ENCODE measurements at regions not wholly inside any gene's neighbourhood (a gene's known extent, or its start where the extent isn't known, plus 50 kb on each side); places are given as distances from the start of the nearest gene placed in this dataset.

DNA sequence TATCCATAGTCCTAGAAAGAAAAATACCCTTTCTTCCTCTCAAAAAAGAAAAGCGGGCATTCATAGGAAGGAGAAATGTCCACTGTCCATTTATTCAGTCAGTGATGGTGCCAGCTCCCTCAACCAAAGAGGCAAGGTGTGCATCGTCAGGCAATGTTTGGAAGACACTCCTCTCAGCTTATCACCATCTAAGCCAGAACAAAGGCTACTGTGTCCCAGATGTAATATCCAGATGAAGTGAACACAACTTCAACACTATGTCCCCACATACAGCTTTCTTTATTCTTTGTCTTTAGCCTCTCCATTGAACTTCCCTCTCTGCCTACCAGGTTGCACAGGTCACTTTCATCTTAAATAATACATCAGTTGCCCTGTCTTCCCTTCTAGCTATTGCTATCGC lies 131.4 kb upstream of the RNF32 start:
- in situ Hi-C loops (cut with MboI) = no loop called here
- no peaks in the 10 kb centered on the region for H3K27me3 ChIP-seq (replicated peaks; ENCODE audit: insufficient read depth)
- WGBS, 2 experiments (ENCODE audit: low coverage in 1 of 2, low lambda C conversion rate in 2 of 2, missing lambda C conversion rate in 2 of 2) = 18 to 21% methylated on average over 3 of the region's 3 CpGs

GRCh38 chr7:156505876-156506275 lies 134.7 kb upstream of the RNF32 start:
- no peak overlapping the region for H3K27ac ChIP-seq
- 30 to 32% methylated on average over 10 of the region's 10 CpGs for WGBS, 2 experiments (ENCODE audit: low coverage in 1 of 2, low lambda C conversion rate in 2 of 2, missing lambda C conversion rate in 2 of 2)
- no peaks in the 10 kb centered on the region for H3F3A ChIP-seq (ENCODE audit: insufficient read depth)
- H3K4me1 ChIP-seq (ENCODE audit: insufficient read depth) = no peaks in the 10 kb centered on the region
- no peak for DNase-seq
- H3K4me3 ChIP-seq = no peak overlapping the region
- TF ChIP-seq EZH2phosphoT487 (IDR thresholded peaks at IDR 0.05; ENCODE audit: insufficient read depth, low read depth) (no peak), EZH2 (IDR thresholded peaks at IDR 0.05; ENCODE audit: insufficient read depth, poor library complexity, severe bottlenecking) (no peak)
- in situ Hi-C loops (cut with MboI) = no loop called here
- no peaks in the 10 kb centered on the region for H3K27me3 ChIP-seq (replicated peaks; ENCODE audit: insufficient read depth)
- no peak overlapping the region for H3K4me2 ChIP-seq (ENCODE audit: unreplicated experiment)
- H3K9ac ChIP-seq = no peak overlapping the region
- no peaks in the 10 kb centered on the region for H3K79me2 ChIP-seq (ENCODE audit: insufficient read depth)
- no peaks in the 10 kb centered on the region for H3K9me2 ChIP-seq (ENCODE audit: insufficient read depth)
- H4K20me1 ChIP-seq (ENCODE audit: insufficient read depth) = no peaks in the 10 kb centered on the region
- no peaks in the 10 kb centered on the region for H3K36me3 ChIP-seq (ENCODE audit: low read depth)
- no peak overlapping the region for H2AFZ ChIP-seq
- no peaks in the 10 kb centered on the region for H3K9me3 ChIP-seq (ENCODE audit: low read depth)

More for the DNA sequence above, 131.4 kb upstream of the RNF32 start:
- H4K20me1 ChIP-seq (ENCODE audit: insufficient read depth) = no peaks in the 10 kb centered on the region
- H3K4me2 ChIP-seq (ENCODE audit: unreplicated experiment) = no peak overlapping the region
- no peaks in the 10 kb centered on the region for H3K9me3 ChIP-seq (ENCODE audit: low read depth)
- H3K27ac ChIP-seq = no peak overlapping the region
- no peaks in the 10 kb centered on the region for H3K9me2 ChIP-seq (ENCODE audit: insufficient read depth)
- no peak overlapping the region for H2AFZ ChIP-seq
- H3K4me3 ChIP-seq = no peak overlapping the region
- no peaks in the 10 kb centered on the region for H3F3A ChIP-seq (ENCODE audit: insufficient read depth)
- H3K36me3 ChIP-seq (ENCODE audit: low read depth) = no peaks in the 10 kb centered on the region
- no peak for TF ChIP-seq EZH2 (IDR thresholded peaks at IDR 0.05; ENCODE audit: insufficient read depth, poor library complexity, severe bottlenecking)
- no peak for DNase-seq
- H3K9ac ChIP-seq = no peak overlapping the region
- H3K79me2 ChIP-seq (ENCODE audit: insufficient read depth) = no peaks in the 10 kb centered on the region
- H3K4me1 ChIP-seq (ENCODE audit: insufficient read depth) = no peaks in the 10 kb centered on the region

- in situ Hi-C loops (cut with MboI) = no loop called here
- DNase-seq = no peak
- Histone ChIP-seq H3K9me3 (ENCODE audit: low read depth) (no peaks in the 10 kb centered on the region), H3F3A (ENCODE audit: insufficient read depth) (no peaks in the 10 kb centered on the region), H3K4me2 (ENCODE audit: unreplicated experiment) (no peak overlapping the region), H3K36me3 (ENCODE audit: low read depth) (no peaks in the 10 kb centered on the region), H3K27me3 (replicated peaks; ENCODE audit: insufficient read depth) (no peaks in the 10 kb centered on the region), H3K9me2 (ENCODE audit: insufficient read depth) (no peaks in the 10 kb centered on the region), H3K4me3 (no peak overlapping the region), H3K27ac (no peak overlapping the region), H3K79me2 (ENCODE audit: insufficient read depth) (no peaks in the 10 kb centered on the region), H2AFZ (no peak overlapping the region), H4K20me1 (ENCODE audit: insufficient read depth) (no peaks in the 10 kb centered on the region), H3K9ac (no peak overlapping the region), H3K4me1 (ENCODE audit: insufficient read depth) (no peaks in the 10 kb centered on the region)
- WGBS, 2 experiments (ENCODE audit: low coverage in 1 of 2, low lambda C conversion rate in 2 of 2, missing lambda C conversion rate in 2 of 2) = 54 to 58% methylated on average over 25 to 27 of the region's 27 CpGs
- TF ChIP-seq EZH2phosphoT487 (IDR thresholded peaks at IDR 0.05; ENCODE audit: insufficient read depth, low read depth) (no peak), EZH2 (IDR thresholded peaks at IDR 0.05; ENCODE audit: insufficient read depth, poor library complexity, severe bottlenecking) (no peak)
Observed at GRCh38 chr7:156504687-156505545, 135.7 kb upstream of the RNF32 start.

DNA sequence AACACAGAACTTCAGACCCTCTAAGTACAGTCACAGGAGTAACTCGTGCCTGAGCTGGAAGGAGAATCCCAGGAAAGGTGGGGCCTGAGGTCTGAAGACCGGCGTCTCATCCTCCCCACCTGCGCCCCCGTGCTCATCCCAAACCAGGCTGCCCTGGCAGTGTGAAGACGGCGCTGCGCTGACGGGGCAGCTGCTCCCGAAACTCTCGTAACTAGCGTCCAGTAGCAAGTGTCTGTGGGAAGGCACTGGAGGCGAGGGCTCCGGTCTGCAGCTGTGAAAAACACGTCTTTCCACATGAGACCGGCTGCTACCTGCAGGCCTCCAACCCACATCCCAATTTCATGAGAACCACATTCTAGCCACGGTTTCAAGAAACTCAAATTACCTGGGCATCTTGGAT lies 136.6 kb upstream of the RNF32 start:
- H3K9me2 ChIP-seq (ENCODE audit: insufficient read depth) = no peaks in the 10 kb centered on the region
- in situ Hi-C loops (cut with MboI) = no loop called here
- H2AFZ ChIP-seq = no peak overlapping the region

More for the DNA sequence above, 136.6 kb upstream of the RNF32 start:
- no peak overlapping the region for H3K9ac ChIP-seq
- no peaks in the 10 kb centered on the region for H3K9me3 ChIP-seq (ENCODE audit: low read depth)
- H3K4me2 ChIP-seq (ENCODE audit: unreplicated experiment) = no peak overlapping the region
- no peak for DNase-seq
- H3F3A ChIP-seq (ENCODE audit: insufficient read depth) = no peaks in the 10 kb centered on the region
- no peak overlapping the region for H3K4me3 ChIP-seq
- H3K79me2 ChIP-seq (ENCODE audit: insufficient read depth) = no peaks in the 10 kb centered on the region
- no peaks in the 10 kb centered on the region for H3K27me3 ChIP-seq (replicated peaks; ENCODE audit: insufficient read depth)
- H3K36me3 ChIP-seq (ENCODE audit: low read depth) = no peaks in the 10 kb centered on the region
- no peaks in the 10 kb centered on the region for H4K20me1 ChIP-seq (ENCODE audit: insufficient read depth)
- TF ChIP-seq EZH2phosphoT487 (IDR thresholded peaks at IDR 0.05; ENCODE audit: insufficient read depth, low read depth) (no peak), EZH2 (IDR thresholded peaks at IDR 0.05; ENCODE audit: insufficient read depth, poor library complexity, severe bottlenecking) (no peak)
- no peaks in the 10 kb centered on the region for H3K4me1 ChIP-seq (ENCODE audit: insufficient read depth)
- H3K27ac ChIP-seq = no peak overlapping the region
- 51 to 58% methylated on average over 17 of the region's 17 CpGs for WGBS, 2 experiments (ENCODE audit: low coverage in 1 of 2, low lambda C conversion rate in 2 of 2, missing lambda C conversion rate in 2 of 2)

Data from GM23248 (cell line).